AG04449 (cell line): ENCODE measurements at regions not wholly inside any gene's neighbourhood (a gene's known extent, or its start where the extent isn't known, plus 50 kb on each side); places are given as distances from the start of the nearest gene placed in this dataset.

ENCODE experiments used
- CTCF ChIA-PET: fragments of 350-600 bp; formaldehyde crosslinking; extraction: SDS; loops from one replicate; lab custom pipeline; 2021; ENCODE audit warnings: antibody characterized with exemption; lab: Yijun Ruan, JAX
- POLR2A ChIA-PET: fragments of 400-600, 350-600 bp; formaldehyde crosslinking; extraction: SDS; loops from one replicate; lab custom pipeline; 2020; ENCODE audit warnings: antibody characterized with exemption, inconsistent platforms; lab: Yijun Ruan, JAX
- DNase-seq: peaks from one replicate; pipeline ENCODE4 v3.0.0-alpha.2; 2010; ENCODE audit warnings: low read depth, low spot score
- H3K4me3 ChIP-seq: 2 replicates; pipeline ENCODE4 v1.5.1; 2011; ENCODE audit warnings: low read depth, mild to moderate bottlenecking, control low read depth, low read length
- CTCF ChIP-seq: IDR thresholded peaks from one replicate; pipeline ENCODE4 v1.5.1; 2011; ENCODE audit warnings: mild to moderate bottlenecking, moderate library complexity, low read length, control low read depth, inconsistent platforms; ENCODE audit not compliant: insufficient read depth; ENCODE audit errors: missing control alignments

- H3K4me3 ChIP-seq: no peak overlapping the region
- TF ChIP-seq CTCF: no peak
- POLR2A ChIA-PET: no interaction called here
- no peak for DNase-seq
- CTCF ChIA-PET: interaction anchor here (0.9 kb wide), 1 partner anchor 9 kb away, joined by 4 read pairs; no protein-coding TSS in a partner anchor
Measured at GRCh38 chr2:66688951-66689350, 254.0 kb downstream of the MEIS1 start.

DNA sequence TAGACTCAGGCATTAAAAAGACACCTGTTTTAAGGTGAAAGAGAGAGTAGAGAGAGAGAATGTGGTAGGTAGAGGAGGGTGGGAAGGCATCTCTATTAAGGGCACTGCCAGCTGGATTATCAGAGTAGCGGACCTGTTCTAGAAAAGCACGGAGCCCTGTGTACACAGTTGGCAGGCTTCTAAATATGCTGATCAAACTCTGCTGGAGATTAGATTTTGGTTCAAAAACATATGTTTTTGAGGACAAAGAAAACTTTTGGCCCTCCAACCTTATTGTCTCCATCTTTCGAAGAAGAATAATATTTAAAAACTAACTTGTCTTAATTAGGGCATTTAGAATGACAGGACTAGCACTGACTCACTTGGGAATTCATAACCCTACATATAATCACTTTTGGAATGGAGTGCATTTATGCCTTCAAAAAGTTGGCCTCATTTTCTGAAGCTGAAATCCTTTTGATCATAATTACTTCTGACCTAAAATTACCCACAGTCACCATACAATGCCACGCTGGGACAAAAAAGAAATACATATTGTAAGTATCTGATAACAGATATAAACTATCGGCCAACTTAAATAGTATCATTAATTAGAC is 254.6 kb downstream of the MEIS1 start:
- TF ChIP-seq CTCF: no peak
- H3K4me3 ChIP-seq: no peak overlapping the region
- POLR2A ChIA-PET: no interaction called here
- DNase-seq: no peak
- CTCF ChIA-PET: interaction anchor here (0.9 kb wide), 1 partner anchor 9 kb away, joined by 4 read pairs; no protein-coding TSS in a partner anchor

DNA sequence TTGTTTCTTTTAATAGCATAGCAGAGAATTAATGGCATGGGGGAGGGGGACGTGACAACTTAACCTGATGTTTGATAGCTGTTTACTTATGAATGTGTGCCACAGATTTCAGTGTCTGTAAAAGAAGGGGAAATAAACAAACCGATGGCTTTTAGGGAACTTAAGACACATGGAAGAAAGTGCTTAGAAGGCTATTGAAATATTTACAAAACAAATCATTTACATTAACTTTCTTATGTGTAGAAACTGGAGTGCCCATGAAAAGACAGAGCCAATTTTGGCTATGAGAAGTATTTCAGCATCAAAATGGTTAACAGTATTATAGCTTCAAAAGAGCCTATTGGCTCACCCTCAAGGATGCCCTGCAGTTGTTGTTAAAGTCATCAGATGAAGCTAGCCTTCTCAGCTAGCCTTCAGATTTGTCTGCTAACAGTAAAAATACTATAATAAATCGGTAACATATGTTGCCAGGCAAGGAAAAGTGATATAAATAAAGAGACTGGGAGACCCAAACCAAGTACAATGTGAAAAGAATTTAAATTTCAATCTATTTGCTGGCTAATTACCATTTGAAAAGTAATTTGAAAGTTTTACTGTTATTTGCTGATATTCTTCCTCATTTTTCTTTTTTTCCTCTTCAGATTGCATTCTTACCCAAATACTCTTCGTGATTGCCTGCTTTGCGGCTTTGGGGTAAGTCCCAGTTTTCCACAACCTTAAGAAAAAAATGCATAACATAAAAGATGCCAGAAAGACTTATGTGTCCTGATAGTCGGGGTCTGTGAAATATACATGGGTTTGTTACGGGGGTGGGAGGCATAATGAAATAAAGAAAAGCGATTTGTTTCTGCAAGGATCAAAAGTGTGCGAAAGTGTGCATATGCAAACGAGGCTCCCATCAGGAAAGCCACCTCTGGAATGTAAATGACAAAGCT is 256.4 kb downstream of the MEIS1 start:
- DNase-seq: no peak
- CTCF ChIA-PET: no interaction called here
- no peak overlapping the region for H3K4me3 ChIP-seq
- POLR2A ChIA-PET: no interaction called here
- no peak for TF ChIP-seq CTCF

DNA sequence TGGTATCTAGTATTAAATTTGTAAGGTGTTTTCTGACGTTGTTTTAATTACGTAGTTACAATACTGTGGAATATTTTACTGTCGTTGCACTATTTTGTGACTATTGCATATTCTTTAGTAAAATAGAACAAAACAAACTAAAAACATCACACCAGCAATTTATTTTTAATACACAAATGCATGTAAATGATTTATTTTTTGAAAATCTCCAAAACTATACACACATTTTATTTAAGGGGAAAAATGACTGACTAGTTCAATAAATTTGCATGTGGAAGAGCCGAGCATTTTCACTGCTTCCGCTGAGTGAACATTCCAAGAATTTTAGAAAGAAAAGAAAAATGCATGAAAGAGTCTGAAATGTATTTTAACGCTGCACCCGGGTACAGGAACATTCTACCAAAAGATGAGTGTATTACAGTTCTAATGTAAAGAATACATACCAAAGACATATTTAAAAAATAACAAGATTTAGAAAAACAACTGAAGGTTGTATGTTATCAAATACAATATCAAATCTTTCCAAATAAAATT is 257.7 kb downstream of the MEIS1 start:
- DNase-seq: no peak
- POLR2A ChIA-PET: no interaction called here
- CTCF ChIA-PET: no interaction called here
- TF ChIP-seq CTCF: no peak
- no peak overlapping the region for H3K4me3 ChIP-seq

DNA sequence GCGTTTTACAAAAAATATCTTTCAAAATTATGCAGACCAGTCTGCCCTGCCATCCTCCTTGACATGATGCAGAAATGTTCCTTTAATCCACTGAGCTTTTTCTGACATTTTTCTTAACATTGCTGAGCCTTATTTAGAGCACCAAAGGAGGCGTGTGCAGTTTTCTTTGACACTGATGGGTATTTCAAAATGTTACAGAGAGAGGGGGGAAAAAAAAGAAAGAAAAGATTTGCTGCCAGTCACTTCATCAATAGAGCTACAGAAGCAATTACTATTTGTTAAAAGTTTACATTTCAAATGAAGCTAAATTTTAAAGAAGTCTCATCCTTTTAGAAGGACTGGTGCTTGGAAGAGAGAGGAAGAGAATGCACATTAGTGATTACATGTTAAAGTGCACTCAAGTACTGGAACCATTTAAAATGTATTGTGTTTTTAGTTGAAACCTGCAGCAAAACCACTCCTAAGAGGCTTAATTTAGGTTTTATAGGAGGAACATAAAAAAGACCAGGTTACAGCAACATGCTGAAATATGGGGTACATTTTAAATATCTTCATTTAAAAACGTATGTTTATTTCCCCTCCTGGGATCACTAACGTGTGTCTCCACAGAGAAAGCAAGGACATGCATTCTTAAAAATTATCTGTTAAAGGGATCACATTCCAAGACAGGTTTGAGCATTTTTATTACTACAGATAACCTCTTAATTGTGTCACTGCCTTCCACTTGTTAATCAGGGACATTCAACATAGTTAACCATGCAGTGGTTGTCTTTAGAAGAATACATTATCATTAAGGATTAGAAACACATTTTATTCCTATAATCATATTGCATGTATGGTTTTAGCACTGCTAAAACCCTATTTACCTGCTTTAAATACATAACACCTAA is 258.4 kb downstream of the MEIS1 start:
- TF ChIP-seq CTCF: no peak
- ChIA-PET POLR2A (no interaction called here), CTCF (no interaction called here)

More for the DNA sequence above, 258.4 kb downstream of the MEIS1 start:
- no peak overlapping the region for H3K4me3 ChIP-seq
- DNase-seq: no peak
